ENCODE measurements at regions not wholly inside any gene's neighbourhood (a gene's known extent, or its start where the extent isn't known, plus 50 kb on each side); places are given as distances from the start of the nearest gene placed in this dataset.

DNA sequence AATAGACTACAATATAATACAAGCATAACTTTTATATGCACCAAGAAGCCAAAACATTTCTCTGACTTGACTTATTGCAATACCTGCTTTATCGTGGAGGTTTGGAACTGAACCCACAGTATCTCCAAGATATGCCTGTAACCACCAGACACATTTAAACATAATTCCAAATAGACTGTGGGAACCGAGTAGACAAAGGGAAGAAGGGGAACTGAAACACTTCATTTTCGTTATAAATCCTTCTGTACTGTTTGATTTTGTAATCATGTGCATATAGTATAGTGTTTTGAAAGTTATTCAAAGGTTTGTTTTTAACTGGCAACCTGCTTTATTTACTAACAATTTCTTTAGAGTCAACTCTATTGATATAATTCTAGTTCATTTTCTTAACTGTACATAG, 154.9 kb upstream of the BEND6 start:
- no peaks in the 10 kb centered on the region for H3K36me3 ChIP-seq (ENCODE audit: insufficient read depth, low read length, poor library complexity, severe bottlenecking)
- intact Hi-C loops (cut with micrococcal nuclease; ENCODE audit: unreplicated experiment), result no loop called here
- H3K9me3 ChIP-seq (ENCODE audit: low read depth, low read length, poor library complexity, severe bottlenecking), result no peaks in the 10 kb centered on the region
- H3K4me3 ChIP-seq (ENCODE audit: low read depth, low read length, poor library complexity, severe bottlenecking), result no peak overlapping the region
- peaks cover 54% of the 10 kb centered on the region for H3K4me1 ChIP-seq (ENCODE audit: insufficient read depth, low read length, poor library complexity, severe bottlenecking)
- TF ChIP-seq EZH2 (IDR thresholded peaks at IDR 0.05; ENCODE audit: borderline replicate concordance, low read depth, low read length, poor library complexity, severe bottlenecking) (no peak), CTCF (conservative IDR thresholded peaks at IDR 0.05; ENCODE audit: low read depth, low read length) (no peak)
- H3K27ac ChIP-seq (ENCODE audit: low read depth, low read length, poor library complexity, severe bottlenecking), result no peak overlapping the region
- ChIA-PET CTCF (no interaction called here), POLR2A (ENCODE audit: low non-redundant PET) (no interaction called here)
- DNase-seq (ENCODE audit: low spot score), result no peak
- no TSS peak for BruUV-seq (replicated peaks)
- H3K27me3 ChIP-seq (replicated peaks; ENCODE audit: insufficient read depth, low read depth, low read length, poor library complexity), result no peaks in the 10 kb centered on the region

DNA sequence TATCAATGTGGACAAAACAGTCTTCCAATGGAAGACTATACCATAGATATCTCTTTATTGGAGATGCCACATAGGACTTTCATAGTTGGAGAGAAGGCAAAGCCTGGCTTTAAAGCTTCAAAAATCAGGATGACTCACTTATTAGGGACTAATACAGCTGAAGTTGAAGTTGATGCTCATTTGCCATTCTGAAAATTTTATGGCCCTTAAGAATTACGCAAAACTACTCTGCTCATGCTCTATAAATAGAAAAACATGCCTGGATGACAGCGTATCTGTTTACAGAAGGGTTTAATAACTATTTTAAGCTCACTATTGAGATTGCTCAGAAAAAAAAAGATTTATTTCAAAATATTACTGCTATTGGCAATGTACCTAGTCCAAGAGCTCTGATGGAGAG, 155.5 kb upstream of the DST start:
- DNase-seq (ENCODE audit: low spot score), result peak; percentile 64
- BruUV-seq (replicated peaks), result no TSS peak
- intact Hi-C loops (cut with micrococcal nuclease; ENCODE audit: unreplicated experiment), result no loop called here
- Histone ChIP-seq H3K27me3 (replicated peaks; ENCODE audit: insufficient read depth, low read depth, low read length, poor library complexity) (no peaks in the 10 kb centered on the region), H3K4me1 (ENCODE audit: insufficient read depth, low read length, poor library complexity, severe bottlenecking) (peaks cover 39% of the 10 kb centered on the region), H3K36me3 (ENCODE audit: insufficient read depth, low read length, poor library complexity, severe bottlenecking) (no peaks in the 10 kb centered on the region), H3K27ac (ENCODE audit: low read depth, low read length, poor library complexity, severe bottlenecking) (no peak overlapping the region), H3K9me3 (ENCODE audit: low read depth, low read length, poor library complexity, severe bottlenecking) (no peaks in the 10 kb centered on the region), H3K4me3 (ENCODE audit: low read depth, low read length, poor library complexity, severe bottlenecking) (no peak overlapping the region)
- POLR2A ChIA-PET (ENCODE audit: low non-redundant PET), result no interaction called here
- no peak for TF ChIP-seq CTCF (conservative IDR thresholded peaks at IDR 0.05; ENCODE audit: low read depth, low read length)
- no peak for TF ChIP-seq EZH2 (IDR thresholded peaks at IDR 0.05; ENCODE audit: borderline replicate concordance, low read depth, low read length, poor library complexity, severe bottlenecking)
- CTCF ChIA-PET, result no interaction called here

- POLR2A ChIA-PET (ENCODE audit: low non-redundant PET), result interaction anchor here (0.8 kb wide), 1 partner anchor 86 kb away, joined by 3 read pairs; no protein-coding TSS in a partner anchor
- no peaks in the 10 kb centered on the region for H3K36me3 ChIP-seq (ENCODE audit: insufficient read depth, low read length, poor library complexity, severe bottlenecking)
Observed at GRCh38 chr6:56796196-56796532, 153.5 kb upstream of the DST start.

More at GRCh38 chr6:56796196-56796532, 153.5 kb upstream of the DST start:
- Histone ChIP-seq H3K4me3 (ENCODE audit: low read depth, low read length, poor library complexity, severe bottlenecking) (no peak overlapping the region), H3K27me3 (replicated peaks; ENCODE audit: insufficient read depth, low read depth, low read length, poor library complexity) (no peaks in the 10 kb centered on the region), H3K9me3 (ENCODE audit: low read depth, low read length, poor library complexity, severe bottlenecking) (no peaks in the 10 kb centered on the region), H3K4me1 (ENCODE audit: insufficient read depth, low read length, poor library complexity, severe bottlenecking) (peaks cover 28% of the 10 kb centered on the region), H3K27ac (ENCODE audit: low read depth, low read length, poor library complexity, severe bottlenecking) (no peak overlapping the region)
- CTCF ChIA-PET, result no interaction called here
- no peak for TF ChIP-seq EZH2 (IDR thresholded peaks at IDR 0.05; ENCODE audit: borderline replicate concordance, low read depth, low read length, poor library complexity, severe bottlenecking)
- TF ChIP-seq CTCF (conservative IDR thresholded peaks at IDR 0.05; ENCODE audit: low read depth, low read length), result no peak
- BruUV-seq (replicated peaks), result no TSS peak
- no peak for DNase-seq (ENCODE audit: low spot score)
- intact Hi-C loops (cut with micrococcal nuclease; ENCODE audit: unreplicated experiment), result no loop called here
